ENCODE measurements at regions not wholly inside any gene's neighbourhood (a gene's known extent, or its start where the extent isn't known, plus 50 kb on each side); places are given as distances from the start of the nearest gene placed in this dataset.

DNA sequence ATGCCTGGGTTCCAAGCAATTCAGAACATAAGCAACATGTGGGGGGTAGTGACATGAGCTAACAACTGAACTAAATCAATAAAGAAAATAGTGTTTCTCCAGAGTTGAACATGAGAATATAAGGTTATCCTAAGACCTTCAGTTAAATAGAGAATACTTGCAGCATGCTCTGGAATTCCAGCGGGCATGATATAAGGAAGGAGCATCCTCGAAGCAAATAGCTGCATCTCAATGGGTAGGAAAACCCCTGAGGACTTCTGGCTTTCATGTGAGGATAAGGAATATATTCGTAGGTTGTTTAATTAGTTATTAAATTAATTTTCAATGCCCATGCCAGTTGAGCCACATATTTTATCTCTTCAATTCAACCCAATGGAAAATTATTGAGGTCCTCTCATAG, 631.2 kb upstream of the EPHA7 start:
- no peak for DNase-seq

DNA sequence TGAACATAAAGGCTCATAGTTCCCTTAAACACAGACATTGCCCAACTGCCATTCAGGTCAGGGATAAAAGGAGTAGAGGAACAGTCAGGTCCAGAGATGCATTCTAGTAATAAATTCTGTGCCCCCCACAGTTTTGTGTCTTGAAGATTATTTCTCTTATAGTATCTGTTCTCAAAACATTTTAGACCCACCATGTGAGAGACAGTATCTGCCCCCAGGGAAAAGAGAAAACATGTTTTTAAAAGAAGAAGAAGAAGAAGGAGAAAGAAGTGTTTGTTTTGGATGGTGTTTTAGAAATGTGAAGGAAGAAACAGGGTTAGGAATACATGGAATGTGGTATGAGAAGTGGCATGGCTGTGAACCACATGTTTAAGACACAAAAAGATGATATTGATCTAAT, 629.6 kb upstream of the EPHA7 start:
- DNase-seq: no peak

DNA sequence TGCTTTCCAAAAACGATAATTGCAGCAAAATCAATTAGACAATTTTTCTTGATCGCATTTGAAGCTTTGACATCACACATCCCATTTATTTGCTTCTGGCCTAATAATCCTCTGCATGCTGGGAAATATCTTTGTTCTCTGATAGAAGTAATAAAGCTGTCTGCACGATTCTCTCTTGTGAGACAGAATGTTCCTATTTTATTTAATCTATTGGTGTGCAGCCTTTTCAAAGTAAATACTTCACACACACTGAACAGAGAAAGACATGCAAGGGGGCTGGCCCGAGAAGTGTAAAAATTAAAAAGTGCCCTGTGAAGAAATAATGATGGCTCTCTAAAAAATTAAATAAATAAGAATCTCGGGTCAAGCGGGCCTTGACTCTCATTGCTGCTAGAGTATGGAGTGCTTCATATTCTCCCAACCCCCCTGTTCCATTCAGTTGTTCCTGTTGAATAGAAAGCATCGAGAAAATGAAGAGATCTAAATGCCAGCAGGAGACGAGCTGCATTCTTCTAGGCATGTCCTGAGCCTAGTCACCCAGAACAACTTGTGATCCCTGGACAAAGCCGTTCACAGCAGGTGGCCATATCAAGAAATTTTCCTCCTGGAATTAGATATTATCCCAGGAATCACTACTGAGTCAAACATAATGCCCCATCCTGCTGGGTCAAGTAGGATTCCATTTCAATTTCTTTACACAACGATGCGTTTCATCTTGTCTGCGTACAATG, 625.9 kb upstream of the EPHA7 start:
- no peak for DNase-seq

DNA sequence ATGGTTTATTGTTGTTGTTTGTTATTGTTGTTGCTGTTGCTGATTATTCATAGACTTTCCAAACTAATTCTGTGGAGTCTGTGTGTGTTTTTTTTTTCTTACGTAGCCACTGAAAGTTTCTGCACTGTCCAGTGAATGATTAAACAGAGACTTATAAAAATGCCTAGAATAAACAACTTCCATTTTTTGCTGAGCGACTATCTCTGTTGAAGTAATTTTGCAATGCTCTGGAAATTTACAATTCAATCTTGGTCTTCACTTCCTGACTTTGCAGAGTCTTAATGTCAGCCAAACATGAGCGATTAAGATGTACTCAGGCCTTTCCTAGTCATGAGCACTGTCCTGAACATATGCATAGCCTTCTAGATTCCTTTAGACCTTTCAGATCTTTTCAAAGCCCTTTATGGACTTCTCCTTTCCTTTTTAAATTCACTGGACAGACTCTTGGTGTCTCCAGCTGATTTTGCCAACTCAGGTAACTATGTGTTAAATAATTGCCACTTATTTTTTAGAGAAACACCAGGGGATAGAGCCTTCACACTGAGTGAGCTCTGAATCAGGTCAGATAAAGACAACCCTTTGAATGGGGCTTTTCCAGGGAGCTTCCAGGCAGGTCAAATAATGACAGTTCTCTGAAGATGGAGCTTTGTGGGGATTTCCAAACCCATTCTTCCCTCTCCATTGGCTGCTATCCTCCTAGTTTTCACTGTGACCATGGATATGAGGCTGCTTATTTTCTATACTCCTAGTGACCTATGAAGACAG, 622.8 kb upstream of the EPHA7 start:
- no peak for DNase-seq

DNA sequence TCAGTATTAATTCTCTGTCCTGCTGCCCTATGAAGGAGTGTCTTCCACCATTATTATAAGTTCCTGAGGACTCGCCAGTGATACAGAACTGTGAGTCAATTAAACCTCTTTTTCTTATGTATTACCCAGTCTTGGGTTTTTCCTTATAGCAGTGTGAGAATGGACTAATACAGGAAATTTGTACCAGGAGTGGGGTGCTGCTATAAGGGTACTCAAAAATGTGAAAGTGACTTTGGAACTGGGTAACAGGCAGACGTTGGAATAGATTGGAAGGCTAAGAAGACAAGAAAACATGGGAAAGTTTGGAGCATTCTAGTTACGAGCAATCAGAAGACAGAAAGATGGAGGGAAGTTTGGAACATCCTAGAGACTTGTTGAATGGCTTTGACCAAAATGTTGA, 616.7 kb upstream of the EPHA7 start:
- no peak for DNase-seq

DNA sequence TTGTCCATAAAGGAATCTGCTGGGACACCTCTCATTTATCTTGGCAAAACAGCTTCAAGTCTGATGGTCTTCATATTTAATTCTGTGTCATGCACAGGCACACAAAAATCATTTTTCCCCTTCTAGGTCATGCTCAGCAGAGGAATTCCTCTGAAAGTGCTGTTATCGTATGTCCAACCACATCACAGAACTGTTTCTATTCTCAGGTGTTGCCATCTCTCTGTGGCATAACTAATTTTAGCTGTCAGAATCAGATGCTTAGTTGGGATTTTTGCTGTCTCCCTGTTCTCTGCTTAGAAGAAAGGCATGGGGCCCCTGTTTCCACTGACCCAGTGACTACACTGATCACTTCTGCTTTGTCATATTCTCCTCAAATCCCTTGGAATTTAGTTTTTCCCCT, 608.0 kb upstream of the EPHA7 start:
- no peak for DNase-seq

DNA sequence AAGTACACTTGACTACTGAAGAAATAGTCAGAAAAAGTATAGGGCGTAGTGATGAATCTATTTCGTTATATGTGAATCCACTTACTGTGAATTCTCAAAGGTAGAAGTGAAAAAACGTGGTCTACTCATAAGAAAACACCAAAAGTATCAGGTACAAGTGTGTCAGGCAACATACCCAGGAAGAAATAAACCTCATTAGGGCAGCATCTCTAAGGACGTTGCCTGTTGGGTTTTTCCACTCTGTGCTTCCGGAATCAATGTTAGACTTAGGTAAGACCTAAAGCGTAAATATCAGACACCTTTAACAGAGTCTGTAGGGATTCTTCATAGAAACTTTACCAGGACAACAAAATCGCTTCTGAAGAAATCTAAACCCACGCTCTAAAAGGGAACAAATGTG, 607.2 kb upstream of the EPHA7 start:
- DNase-seq: no peak

DNA sequence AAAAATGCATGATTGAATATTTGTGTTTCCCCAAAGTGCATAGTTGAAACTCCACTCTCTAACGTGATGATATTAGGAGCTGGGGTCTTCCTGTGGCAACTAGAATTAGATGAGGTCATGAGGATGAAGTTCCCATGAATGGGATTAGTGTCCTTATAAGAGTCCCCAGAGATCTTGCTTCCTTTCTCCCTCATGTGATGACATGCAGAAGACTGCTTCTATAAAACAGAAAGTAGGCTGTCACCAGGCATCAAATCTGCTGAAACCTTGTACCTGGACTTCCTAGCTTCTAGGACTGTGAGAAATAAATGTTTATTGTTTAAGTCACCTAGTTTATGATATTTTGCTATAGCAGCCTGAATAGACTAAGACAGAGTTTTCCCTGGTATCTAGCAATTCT, 586.5 kb upstream of the EPHA7 start:
- DNase-seq: peak; percentile 39

DNA sequence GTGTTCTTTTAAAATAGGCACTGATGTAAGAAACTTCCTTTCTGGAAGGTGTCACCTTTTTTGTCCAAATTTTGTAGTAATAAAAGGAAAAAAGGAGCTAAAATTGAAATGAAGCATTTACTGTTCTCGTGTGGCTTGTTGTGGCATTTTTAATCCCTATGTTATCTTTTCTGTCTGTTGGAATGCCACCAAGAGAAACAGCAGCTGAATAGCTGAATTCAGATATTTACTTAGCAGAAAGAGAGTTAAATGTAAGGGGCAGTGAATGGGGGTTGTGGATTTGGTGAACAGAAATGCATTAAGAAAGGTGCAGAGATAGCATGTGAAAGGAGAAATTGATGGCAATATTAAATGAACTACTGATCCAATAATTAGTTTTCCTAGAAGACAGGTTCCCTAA, 573.6 kb upstream of the EPHA7 start:
- DNase-seq: no peak

DNA sequence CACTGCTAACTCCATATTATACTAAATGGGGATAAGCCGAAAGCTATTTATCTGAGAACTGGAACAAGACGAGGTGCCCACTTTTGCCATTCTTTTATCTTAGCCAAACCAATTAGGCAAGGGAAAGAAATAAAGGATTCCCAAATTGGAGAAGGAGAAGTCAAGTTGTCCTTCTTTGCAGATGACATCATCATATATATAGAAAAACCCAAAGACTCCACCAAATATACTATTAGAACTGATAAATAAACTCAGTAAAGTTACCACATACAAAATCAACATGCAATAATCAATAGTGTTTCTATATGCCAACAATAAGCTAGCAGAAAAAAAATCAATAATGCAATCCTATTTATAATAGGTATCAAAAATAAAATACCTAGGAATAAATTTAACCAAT, 570.3 kb upstream of the EPHA7 start:
- no peak for DNase-seq

DNA sequence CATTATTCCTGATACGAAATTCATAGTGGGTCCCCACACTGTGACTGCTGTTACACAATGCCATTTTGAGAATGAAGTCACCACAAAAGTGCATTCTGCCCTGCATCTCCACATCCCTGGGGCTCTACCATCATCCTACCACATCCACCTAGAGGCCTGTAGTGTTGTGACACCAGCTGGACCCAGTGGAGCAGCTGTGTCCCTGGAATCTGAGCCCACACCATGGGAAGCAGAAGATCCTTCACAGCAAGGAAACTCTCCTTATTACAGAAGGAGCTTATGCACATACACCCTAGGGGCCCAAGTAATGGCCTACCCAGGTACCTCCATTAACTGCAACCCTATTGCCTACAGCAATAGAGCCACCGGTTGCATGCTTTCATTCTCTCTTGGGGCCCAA, 566.6 kb upstream of the EPHA7 start:
- DNase-seq: no peak

DNA sequence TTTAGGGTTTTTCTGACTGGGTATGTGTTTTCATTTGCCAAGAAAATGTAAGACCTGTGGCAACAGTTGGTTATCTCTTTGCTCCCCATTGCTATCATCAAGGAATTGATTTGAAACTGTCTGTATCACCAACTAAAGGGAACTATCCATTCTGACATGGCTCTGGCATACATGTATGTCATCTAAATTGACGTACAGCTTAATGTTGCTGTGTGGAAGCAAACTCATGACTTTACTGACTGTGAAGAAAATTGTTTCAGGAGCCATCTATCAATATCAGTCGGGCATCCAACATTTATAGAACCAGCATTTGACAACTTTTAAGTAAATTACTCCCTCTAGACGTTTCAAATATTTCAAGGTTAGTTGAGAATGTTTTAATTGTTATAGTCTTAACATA, 555.8 kb upstream of the EPHA7 start:
- DNase-seq: no peak

DNA sequence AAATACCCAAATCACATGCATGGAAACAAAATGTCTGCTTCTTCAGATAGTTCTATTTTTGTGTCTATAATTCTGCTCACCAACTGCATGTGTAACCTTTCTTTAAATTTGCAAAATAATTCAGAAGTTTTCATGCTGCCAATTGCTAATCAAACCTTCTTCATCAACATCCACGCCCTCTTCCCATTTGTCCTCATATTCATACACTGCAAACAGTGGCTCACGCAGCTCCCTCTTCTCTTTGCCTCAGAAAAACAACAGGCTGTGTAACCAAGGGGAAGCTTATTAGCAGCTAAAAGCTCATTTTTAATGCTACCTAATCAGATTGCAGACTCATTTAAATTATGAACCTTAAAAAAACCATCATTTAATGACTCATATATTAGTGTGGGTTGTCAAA, 555.0 kb upstream of the EPHA7 start:
- peak; percentile 62 for DNase-seq

DNA sequence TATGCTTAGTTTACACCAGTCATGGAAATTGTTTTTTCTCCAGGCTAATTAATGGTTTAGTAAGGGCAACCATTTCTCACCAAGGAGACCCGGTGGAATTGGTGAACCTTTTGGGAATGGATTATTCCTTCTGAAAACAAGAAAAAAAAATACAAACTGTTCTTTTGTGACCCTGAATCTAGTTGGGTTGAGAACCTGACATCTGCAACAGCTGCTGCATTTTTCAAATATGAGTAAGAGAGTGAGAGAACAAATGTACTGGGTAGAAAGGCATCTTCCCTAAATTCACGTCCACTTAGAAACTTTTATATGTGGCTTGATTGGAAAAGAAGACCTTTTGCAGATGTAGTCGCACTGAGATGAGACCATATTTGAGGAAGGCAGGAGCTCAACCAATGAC, 553.4 kb upstream of the EPHA7 start:
- no peak for DNase-seq

DNA sequence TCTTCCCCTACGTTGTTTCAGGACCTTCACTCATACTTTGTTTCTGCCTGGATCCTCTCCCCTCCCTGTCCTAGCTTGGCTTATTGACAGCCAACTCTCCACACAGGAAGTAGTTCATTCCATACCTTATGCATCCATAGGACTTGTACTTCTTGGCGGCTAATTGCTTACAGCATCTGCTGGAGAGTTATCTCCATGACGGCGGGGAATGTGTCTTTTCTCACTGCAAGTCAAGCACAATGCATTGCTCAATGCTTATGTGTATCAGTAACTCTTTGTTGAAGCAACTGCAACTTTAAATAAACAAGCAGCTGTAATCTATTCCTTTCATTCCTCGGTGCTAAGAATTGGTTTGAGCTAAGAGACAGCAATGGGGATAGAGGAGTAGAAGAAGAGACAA, 551.3 kb upstream of the EPHA7 start:
- DNase-seq: no peak

DNA sequence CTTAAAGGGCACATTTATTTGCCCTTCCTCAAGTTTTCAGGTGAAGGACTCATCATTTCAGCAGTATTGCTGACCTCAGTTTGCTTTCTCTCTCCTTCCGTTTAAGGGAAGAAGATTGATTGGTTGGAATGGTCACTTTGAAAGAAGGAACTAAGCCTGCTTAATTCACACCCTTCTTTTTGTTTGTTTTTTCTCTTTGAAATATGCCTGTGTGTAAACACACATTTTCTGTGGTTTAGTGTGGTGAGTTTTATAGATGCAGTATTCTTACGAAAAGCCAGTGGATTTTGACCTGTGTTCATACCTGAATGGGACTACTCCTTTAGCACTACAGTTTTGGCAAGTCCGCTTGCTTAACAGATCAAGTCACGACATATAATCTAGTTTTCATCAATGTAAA, 548.8 kb upstream of the EPHA7 start:
- DNase-seq: no peak

DNA sequence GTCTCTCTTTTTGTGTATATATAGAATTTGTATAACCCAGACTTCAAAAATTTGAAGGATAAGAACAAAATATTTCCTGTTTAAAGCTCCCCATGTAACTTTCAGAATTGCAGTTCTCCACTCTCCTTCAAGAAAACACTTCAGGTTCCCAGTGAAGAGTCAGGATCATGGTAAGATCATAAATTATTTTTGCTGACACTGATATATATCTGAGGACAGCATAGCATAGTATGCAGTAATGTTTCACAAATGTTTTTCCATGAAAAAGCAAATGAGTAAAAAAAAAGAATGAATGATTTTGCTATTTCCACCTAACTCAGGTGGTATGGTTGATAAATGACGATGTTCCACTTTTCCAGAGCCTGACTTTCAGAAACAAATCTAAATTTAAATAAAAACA, 545.6 kb upstream of the EPHA7 start:
- DNase-seq: no peak

DNA sequence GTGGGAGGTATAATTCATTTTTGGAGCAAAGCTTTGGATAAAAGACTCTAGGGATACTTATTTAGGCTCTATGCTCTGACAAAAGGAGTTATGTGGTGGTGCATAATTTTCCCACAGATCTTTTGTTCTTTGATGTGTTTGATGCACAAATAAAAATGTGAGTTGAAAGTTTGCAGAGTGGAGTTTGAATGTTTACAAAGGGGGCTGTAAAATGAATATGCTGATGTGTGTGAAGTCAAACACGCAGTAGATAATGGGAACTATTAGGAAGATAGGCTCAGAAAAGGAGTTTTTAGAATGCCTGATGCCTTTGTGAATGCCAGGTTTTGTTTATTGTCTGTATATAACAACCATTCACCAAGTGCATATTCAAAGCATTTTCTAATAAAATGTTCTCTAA, 545.0 kb upstream of the EPHA7 start:
- no peak for DNase-seq

DNA sequence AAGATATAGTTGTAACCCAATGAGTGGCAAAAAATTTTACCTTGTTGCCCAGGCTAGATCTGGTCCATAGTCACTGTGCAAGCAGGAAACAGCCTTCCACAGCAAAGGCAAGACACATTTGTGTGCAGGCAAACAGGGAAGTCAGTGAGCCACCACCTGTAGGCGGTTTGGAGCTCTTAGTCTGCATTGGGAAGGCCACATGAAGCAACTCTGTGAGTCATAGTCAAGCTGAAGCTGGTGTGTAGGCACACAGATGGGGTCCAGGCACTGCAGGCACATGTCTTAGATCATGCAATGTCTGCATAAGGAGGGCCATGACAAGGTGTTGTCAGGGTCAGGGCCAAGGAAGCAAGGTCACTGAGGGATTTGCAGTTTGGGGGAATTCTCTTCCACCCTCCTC, 543.2 kb upstream of the EPHA7 start:
- DNase-seq: no peak

DNA sequence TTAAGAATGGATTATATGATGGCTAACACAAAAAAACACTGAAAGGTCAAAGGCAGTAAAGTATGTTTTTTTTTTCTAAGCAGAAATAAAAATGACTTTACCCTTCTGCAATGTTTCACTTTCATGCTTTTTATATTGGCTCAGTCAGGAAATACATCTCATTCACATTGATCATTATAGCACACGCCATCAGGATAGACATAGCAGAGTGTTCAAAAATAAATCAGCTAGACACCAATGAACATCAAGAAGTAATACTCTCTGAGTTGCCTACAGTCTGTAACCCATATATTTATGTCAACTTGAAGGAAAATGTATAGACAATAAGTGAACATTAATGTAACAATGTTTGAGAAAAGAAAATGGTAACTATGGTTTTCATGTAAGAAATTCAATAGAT, 535.2 kb upstream of the EPHA7 start:
- DNase-seq: no peak

DNA sequence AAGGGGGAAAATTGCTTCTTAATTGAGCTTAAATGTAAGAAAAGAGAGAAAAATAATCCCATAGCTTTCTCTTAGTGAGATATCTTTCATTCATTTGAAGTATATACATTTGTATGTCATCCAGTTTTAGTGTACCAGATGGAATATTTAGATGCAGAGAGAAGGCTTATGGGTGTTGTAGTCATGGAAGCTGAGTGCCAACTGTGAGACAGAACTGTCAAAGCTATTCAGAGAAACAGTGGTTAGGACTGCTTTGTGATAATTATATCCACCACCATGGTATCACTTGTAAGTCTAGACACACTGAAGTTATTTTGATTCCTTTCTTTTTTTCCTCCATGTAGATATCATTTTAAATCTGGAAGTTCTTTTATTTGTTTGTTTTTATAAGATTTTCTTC, 524.3 kb upstream of the EPHA7 start:
- no peak for DNase-seq

DNA sequence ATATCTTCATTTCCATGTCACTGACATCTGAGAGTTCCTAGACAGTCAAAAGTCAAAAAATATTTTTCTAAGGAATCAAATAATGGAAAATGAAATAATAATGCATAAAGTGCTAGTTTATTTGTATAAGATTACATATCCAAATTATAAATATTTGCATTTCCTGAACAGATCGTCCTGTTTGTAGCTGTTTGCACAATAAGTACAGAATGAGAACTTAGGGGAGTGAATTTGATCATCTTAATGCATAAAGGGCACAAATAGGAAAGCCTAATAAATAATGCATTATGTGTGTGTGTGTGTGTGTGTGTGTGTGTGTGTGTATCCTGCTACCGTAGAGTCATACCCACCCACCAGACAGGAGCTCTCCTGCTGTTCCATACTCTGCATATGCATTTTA, 521.0 kb upstream of the EPHA7 start:
- DNase-seq: no peak

DNA sequence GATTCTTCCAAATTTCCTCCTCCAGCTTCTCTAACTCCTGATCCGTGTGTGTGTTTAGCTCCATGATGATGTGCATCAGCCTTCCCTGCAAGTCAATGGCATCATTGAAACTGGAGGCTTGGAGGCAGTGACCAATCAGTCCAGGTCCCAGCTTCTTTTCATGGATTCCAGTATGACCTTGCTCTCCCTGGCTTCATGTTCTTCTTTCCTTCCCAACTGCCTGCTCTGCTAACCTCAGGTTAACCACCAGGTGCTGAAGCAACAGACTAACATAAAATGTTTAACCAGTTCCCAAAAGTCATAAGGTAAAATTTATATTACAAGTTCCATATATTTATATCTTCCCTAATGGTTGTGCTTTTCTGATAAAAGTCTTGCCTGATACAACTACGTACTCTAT, 512.8 kb upstream of the EPHA7 start:
- DNase-seq: no peak

DNA sequence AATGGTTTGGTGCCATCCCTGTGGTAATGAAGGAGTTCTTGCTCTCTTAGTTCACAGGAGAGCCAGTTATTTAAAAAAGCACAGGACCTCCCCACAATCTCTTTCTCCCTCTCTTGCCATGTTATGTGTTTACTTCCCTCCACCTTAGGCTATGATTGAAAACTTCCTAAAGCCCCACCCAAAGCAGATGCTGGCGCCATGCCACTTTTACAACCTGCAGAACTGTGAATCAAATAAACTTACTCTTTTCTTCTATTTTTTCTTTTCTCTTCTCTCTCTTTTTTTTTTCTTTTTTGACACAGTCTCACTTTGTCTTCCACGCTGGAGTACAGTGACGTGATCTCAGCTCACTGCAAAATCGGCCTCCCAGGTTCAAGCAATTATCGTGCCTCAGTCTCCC, 508.4 kb upstream of the EPHA7 start:
- DNase-seq: no peak

DNA sequence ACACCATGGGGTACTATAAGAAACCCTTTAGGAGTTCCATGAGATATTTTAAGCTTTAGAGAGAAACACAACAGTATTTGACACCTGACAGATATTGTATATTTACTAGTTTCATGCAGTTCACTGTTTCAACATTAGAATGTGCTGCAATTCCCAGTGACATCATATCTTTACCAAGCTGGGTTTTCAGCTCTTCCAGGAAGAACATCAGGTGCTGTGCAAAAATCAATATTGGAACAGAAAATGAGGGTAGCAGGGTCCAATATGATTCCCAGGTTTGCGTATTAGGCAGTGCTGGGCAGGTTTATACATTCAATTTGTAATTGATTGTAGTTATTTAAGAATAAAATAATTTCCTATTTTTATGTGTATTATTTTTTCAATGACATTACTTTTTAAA, 500.0 kb upstream of the EPHA7 start:
- DNase-seq: no peak

Data from NCI-H82 (cell line).